H1 (cell line): ENCODE measurements at regions not wholly inside any gene's neighbourhood (a gene's known extent, or its start where the extent isn't known, plus 50 kb on each side); places are given as distances from the start of the nearest gene placed in this dataset.

Source experiments
- CTCF ChIA-PET: fragments of 300-600 bp; sonication (Branson Sonifier 250); formaldehyde crosslinking; loops from one replicate; lab custom pipeline; 2021; ENCODE audit not compliant: partially characterized antibody; lab: Charles Lee
- POLR2A ChIA-PET: fragments of 300-600 bp; sonication (Branson Sonifier 250); formaldehyde crosslinking; loops from one replicate; lab custom pipeline; 2021; ENCODE audit warnings: inconsistent platforms; ENCODE audit not compliant: partially characterized antibody; lab: Charles Lee
- DNase-seq, 2 experiments: peaks; one replicate each; pipeline versions ENCODE4 v3.0.0 to v3.0.0-alpha.2; 2010 to 2022; ENCODE audit warnings: low spot score in 2 of 2, low read depth in 1 of 2, mixed read lengths in 1 of 2
- FAIRE-seq: peaks from 2 replicates; lab custom pipeline; 2011; peaks lifted over from hg19 to GRCh38; lab: Jason Lieb, UNC
- H2AFZ ChIP-seq: 2 replicates; pipeline ENCODE4 v1.8.1; 2012; ENCODE audit warnings: low read length, inconsistent platforms
- H2AK5ac ChIP-seq: 2 replicates; pipeline ENCODE4 v1.6.1; 2013; ENCODE audit warnings: low read depth, low read length
- H2BK120ac ChIP-seq: replicated peaks from 2 replicates; pipeline ENCODE3; 2013; ENCODE audit warnings: low read depth, low read length, inconsistent platforms
- H2BK12ac ChIP-seq: 2 replicates; pipeline ENCODE4 v1.6.1; 2013; ENCODE audit warnings: low read depth, low read length
- H2BK15ac ChIP-seq: 2 replicates; pipeline ENCODE4 v1.6.1; 2013; ENCODE audit warnings: low read length
- H2BK20ac ChIP-seq: 2 replicates; pipeline ENCODE4 v1.6.1; 2013; ENCODE audit warnings: low read length
- H2BK5ac ChIP-seq: 2 replicates; pipeline ENCODE4 v1.6.1; 2013; ENCODE audit warnings: low read depth, low read length
- H3K14ac ChIP-seq: 2 replicates; pipeline ENCODE4 v1.6.1; 2013; ENCODE audit warnings: inconsistent platforms; ENCODE audit not compliant: insufficient read length
- H3K18ac ChIP-seq: 2 replicates; pipeline ENCODE4 v1.6.1; 2013; ENCODE audit warnings: low read length; ENCODE audit errors: extremely low read depth
- H3K23ac ChIP-seq: 2 replicates; pipeline ENCODE4 v1.6.1; 2013; ENCODE audit warnings: inconsistent platforms; ENCODE audit not compliant: insufficient read length
- H3K23me2 ChIP-seq: 2 replicates; pipeline ENCODE4 v1.6.1; 2013; ENCODE audit warnings: low read depth, low read length
- H3K27ac ChIP-seq: 2 replicates; pipeline ENCODE4 v1.6.1; 2011; ENCODE audit warnings: low read depth, low read length, inconsistent platforms
- H3K27me3 ChIP-seq, 4 experiments: replicated peaks in 1 of 4; 1 replicate in 1 of 4; 2 replicates in 3 of 4; pipeline versions ENCODE4 v1.6.1 to v1.8.1; 2011 to 2013; ENCODE audit warnings: low read length in 3 of 4, mild to moderate bottlenecking in 3 of 4, inconsistent platforms in 2 of 4, mixed read lengths in 2 of 4, moderate library complexity in 1 of 4; ENCODE audit not compliant: control insufficient read depth in 3 of 4, insufficient read depth in 3 of 4; ENCODE audit errors: extremely low read depth in 1 of 4
- H3K36me3 ChIP-seq, 4 experiments: 2 replicates each; pipeline versions ENCODE4 v1.6.1 to v1.8.1; 2011 to 2013; ENCODE audit warnings: mild to moderate bottlenecking in 4 of 4, low read length in 3 of 4, moderate library complexity in 2 of 4, control low read depth in 1 of 4, inconsistent platforms in 1 of 4; ENCODE audit not compliant: insufficient read depth in 4 of 4, control insufficient read depth in 2 of 4
- H3K4ac ChIP-seq: replicated peaks from 2 replicates; pipeline ENCODE3; 2013; ENCODE audit warnings: low read length, low read depth, mixed read lengths, inconsistent platforms; ENCODE audit not compliant: insufficient read length
- H3K4me1 ChIP-seq, 4 experiments: replicated peaks in 1 of 4; 1 replicate in 1 of 4; 2 replicates in 3 of 4; pipeline versions ENCODE4 v1.6.1 to v1.8.1; 2011 to 2013; ENCODE audit warnings: low read length in 3 of 4, inconsistent platforms in 2 of 4, mixed read lengths in 1 of 4; ENCODE audit not compliant: insufficient read depth in 4 of 4, control insufficient read depth in 3 of 4
- H3K4me2 ChIP-seq, 2 experiments: 2 replicates each; pipeline versions ENCODE4 v1.6.1 to v1.8.1; 2011 to 2013; ENCODE audit warnings: low read depth in 2 of 2, low read length in 2 of 2, control low read depth in 1 of 2, inconsistent platforms in 1 of 2, mild to moderate bottlenecking in 1 of 2; ENCODE audit not compliant: insufficient read depth in 1 of 2
- H3K4me3 ChIP-seq, 4 experiments: fragments of 200-600, 300-600 bp in 1 of 4; sonication (generic), shearing (Covaris generic), sonication (Bioruptor Twin) in 1 of 4; 2 replicates each; pipeline versions ENCODE4 v1.5.1 to v1.8.1; 2011 to 2016; ENCODE audit warnings: low read length in 4 of 4, low read depth in 3 of 4, control low read depth in 2 of 4, inconsistent platforms in 2 of 4, mild to moderate bottlenecking in 2 of 4, mixed read lengths in 1 of 4, moderate library complexity in 1 of 4; ENCODE audit not compliant: insufficient read depth in 2 of 4; ENCODE audit errors: extremely low read depth in 1 of 4
- H3K56ac ChIP-seq: replicated peaks from 2 replicates; pipeline ENCODE3; 2013; ENCODE audit warnings: low read depth, mild to moderate bottlenecking, mixed read lengths, low read length, inconsistent platforms; ENCODE audit not compliant: insufficient read length
- H3K79me1 ChIP-seq: 2 replicates; pipeline ENCODE4 v1.6.1; 2013; ENCODE audit warnings: low read depth, low read length, control low read depth
- H3K79me2 ChIP-seq, 2 experiments: 2 replicates each; pipeline versions ENCODE4 v1.6.1 to v1.8.1; 2012 to 2013; ENCODE audit warnings: low read length in 2 of 2, mild to moderate bottlenecking in 2 of 2, inconsistent platforms in 1 of 2; ENCODE audit not compliant: insufficient read depth in 2 of 2, control insufficient read depth in 1 of 2
- H3K9ac ChIP-seq, 4 experiments: replicated peaks in 1 of 4; 1 replicate in 1 of 4; 2 replicates in 3 of 4; pipeline versions ENCODE4 v1.6.1 to v1.8.1; 2011 to 2013; ENCODE audit warnings: low read depth in 3 of 4, low read length in 3 of 4, control low read depth in 2 of 4, mild to moderate bottlenecking in 2 of 4, moderate library complexity in 2 of 4, inconsistent platforms in 1 of 4; ENCODE audit errors: extremely low read depth in 1 of 4
- H3K9me3 ChIP-seq, 2 experiments: 2 replicates each; pipeline versions ENCODE4 v1.6.1 to v1.8.1; 2012 to 2013; ENCODE audit warnings: mild to moderate bottlenecking in 2 of 2, moderate library complexity in 2 of 2, control low read depth in 1 of 2, inconsistent platforms in 1 of 2, low read depth in 1 of 2, low read length in 1 of 2, mixed read lengths in 1 of 2; ENCODE audit not compliant: insufficient read depth in 2 of 2
- H4K20me1 ChIP-seq, 2 experiments: replicated peaks in 1 of 2; 2 replicates each; pipeline versions ENCODE3 to v1.8.1; 2011 to 2013; ENCODE audit warnings: inconsistent platforms in 2 of 2, low read length in 2 of 2, mild to moderate bottlenecking in 1 of 2; ENCODE audit not compliant: insufficient read depth in 2 of 2, control insufficient read depth in 1 of 2
- H4K5ac ChIP-seq: 2 replicates; pipeline ENCODE4 v1.6.1; 2013; ENCODE audit warnings: low read length, low read depth, mixed read lengths, inconsistent platforms; ENCODE audit not compliant: insufficient read length
- H4K8ac ChIP-seq: 2 replicates; pipeline ENCODE4 v1.8.0; 2013; ENCODE audit warnings: mild to moderate bottlenecking, moderate library complexity, low read length, inconsistent platforms; ENCODE audit not compliant: insufficient read depth; ENCODE audit errors: extremely low read depth
- H4K91ac ChIP-seq: replicated peaks from 2 replicates; pipeline ENCODE3; 2013; ENCODE audit warnings: low read length, mixed read lengths, inconsistent platforms; ENCODE audit not compliant: insufficient read length
- CHD2 ChIP-seq: IDR thresholded peaks from 2 replicates; pipeline ENCODE4 v1.6.1; 2012; ENCODE audit warnings: low read length, improper control_type of control experiment
- CTBP2 ChIP-seq: IDR thresholded peaks from 2 replicates; pipeline ENCODE4 v1.7.0; 2011; ENCODE audit warnings: borderline replicate concordance, mild to moderate bottlenecking, moderate library complexity, mixed read lengths, low read length; ENCODE audit not compliant: insufficient read depth, insufficient read length
- CTCF ChIP-seq, 3 experiments: IDR thresholded peaks; 1 replicate in 2 of 3; 2 replicates in 1 of 3; pipeline versions ENCODE4 v1.5.1 to v1.6.1; 2011; ENCODE audit warnings: low read length in 3 of 3, mild to moderate bottlenecking in 3 of 3, inconsistent platforms in 2 of 3, low read depth in 1 of 3, moderate library complexity in 1 of 3; ENCODE audit not compliant: insufficient read depth in 1 of 3; ENCODE audit errors: control extremely low read depth in 1 of 3
- EGR1 ChIP-seq: IDR thresholded peaks from 2 replicates; pipeline ENCODE4 v1.6.1; 2011; ENCODE audit warnings: low read depth, low read length, borderline replicate concordance
- GABPA ChIP-seq: IDR thresholded peaks from 2 replicates; pipeline ENCODE4 v1.6.1; 2011; ENCODE audit warnings: mild to moderate bottlenecking, low read length, moderate library complexity, borderline replicate concordance; ENCODE audit not compliant: insufficient read depth
- NRF1 ChIP-seq: IDR thresholded peaks from 2 replicates; pipeline ENCODE4 v1.6.1; 2011; ENCODE audit warnings: mild to moderate bottlenecking, low read depth, low read length, improper control_type of control experiment
- SAP30 ChIP-seq: fragments of 300-600 bp; sonication (generic); IDR thresholded peaks from 2 replicates; pipeline ENCODE4 v1.7.1; 2012; ENCODE audit warnings: low read length, moderate library complexity, mild to moderate bottlenecking, inconsistent platforms; ENCODE audit not compliant: insufficient read depth, insufficient replicate concordance
- TAF7 ChIP-seq: optimal IDR thresholded peaks from 2 replicates; pipeline ENCODE3; 2011; ENCODE audit warnings: low read depth, mild to moderate bottlenecking, inconsistent platforms, low read length, moderate library complexity, borderline replicate concordance
- TCF12 ChIP-seq: IDR thresholded peaks from 2 replicates; pipeline ENCODE4 v1.6.1; 2011; ENCODE audit warnings: low read depth, mild to moderate bottlenecking, low read length
- WGBS, 2 experiments: shearing (Covaris generic) in 1 of 2; methylation state at CpG; one replicate each; pipeline versions ENCODE4 v1.1.6 to v1.1.7; 2013 to 2015; ENCODE audit warnings: low lambda C conversion rate in 2 of 2, mixed read lengths in 2 of 2, inconsistent platforms in 1 of 2, low coverage in 1 of 2, missing lambda C conversion rate in 1 of 2; ENCODE audit not compliant: insufficient replicate concordance in 2 of 2, insufficient coverage in 1 of 2, insufficient read length in 1 of 2; ENCODE audit errors: extremely low coverage in 1 of 2, missing lambda C conversion rate in 1 of 2; 5-methylcytosine and 5-hydroxymethylcytosine counted together

GRCh38 chr12:30439201-30439600 lies 256.5 kb downstream of the IPO8 start:
- H3K9me3 ChIP-seq, result no peaks in the 10 kb centered on the region
- no peak for FAIRE-seq
- H4K91ac ChIP-seq, result no peak overlapping the region
- no peak overlapping the region for H3K23ac ChIP-seq
- DNase-seq, result no peak
- no peak overlapping the region for H3K56ac ChIP-seq
- H3K79me1 ChIP-seq, result no peaks in the 10 kb centered on the region
- no peak overlapping the region for H3K9ac ChIP-seq
- H3K36me3 ChIP-seq, result no peaks in the 10 kb centered on the region
- H3K27ac ChIP-seq, result no peak overlapping the region
- no peaks in the 10 kb centered on the region for H3K4me1 ChIP-seq
- H2BK15ac ChIP-seq, result no peak overlapping the region
- CTCF ChIA-PET, result interaction anchor here (0.9 to 3.0 kb wide), 4 partner anchors 11 to 496 kb away, joined by 3 to 37 read pairs (median 4); no protein-coding TSS in a partner anchor
- H2AK5ac ChIP-seq, result no peak overlapping the region
- no peak overlapping the region for H2BK12ac ChIP-seq
- 60% methylated on average over 4 of the region's 4 CpGs; no CpG with 5 or more reads in 1 of the 2 experiments for WGBS, 2 experiments
- no peaks in the 10 kb centered on the region for H3K27me3 ChIP-seq
- H2BK20ac ChIP-seq, result no peak overlapping the region
- no peak overlapping the region for H2BK120ac ChIP-seq
- no peaks in the 10 kb centered on the region for H3K79me2 ChIP-seq
- no peak overlapping the region for H3K14ac ChIP-seq
- H3K4me3 ChIP-seq, result no peak overlapping the region
- no peaks in the 10 kb centered on the region for H3K23me2 ChIP-seq
- no peak overlapping the region for H3K4me2 ChIP-seq
- no peak overlapping the region for H3K4ac ChIP-seq
- no peaks in the 10 kb centered on the region for H4K20me1 ChIP-seq
- H2BK5ac ChIP-seq, result no peak overlapping the region
- no peak overlapping the region for H3K18ac ChIP-seq
- H4K8ac ChIP-seq, result no peak overlapping the region
- H4K5ac ChIP-seq, result no peak overlapping the region
- H2AFZ ChIP-seq, result no peak overlapping the region
- TF ChIP-seq TAF7, result no peak
- TF ChIP-seq CHD2, result no peak
- TF ChIP-seq CTCF (IDR thresholded peaks at IDR 0.05; ENCODE audit: control extremely low read depth in 1 of 3, insufficient read depth in 1 of 3, low read depth in 1 of 3, low read length in 3 of 3), result no peak
- TF ChIP-seq EGR1, result no peak
- TF ChIP-seq NRF1, result no peak
- no peak for TF ChIP-seq TCF12
- no peak for TF ChIP-seq CTBP2
- no peak for TF ChIP-seq GABPA
- TF ChIP-seq SAP30, result no peak
- POLR2A ChIA-PET, result no interaction called here
